IMR-90 (cell line): ENCODE measurements at regions not wholly inside any gene's neighbourhood (a gene's known extent, or its start where the extent isn't known, plus 50 kb on each side); places are given as distances from the start of the nearest gene placed in this dataset.
"Not testable (repeated sequence)": the region's sequence is repeated elsewhere in the genome, so short reads cannot be mapped to it uniquely, and the experiment has no call there.

Experiments
- CEBPB ChIP-seq: IDR thresholded peaks from 2 replicates; pipeline ENCODE4 v1.6.1; 2012; ENCODE audit warnings: low read depth, low read length, improper control_type of control experiment
- CTCF ChIP-seq: conservative IDR thresholded peaks from 2 replicates; pipeline ENCODE4 v1.5.1; 2012; ENCODE audit warnings: mild to moderate bottlenecking, low read depth, low read length, improper control_type of control experiment
- ELK1 ChIP-seq: fragments of 150-350 bp; IDR thresholded peaks from 2 replicates; pipeline ENCODE4 v1.6.1; 2016; ENCODE audit warnings: low read depth, mild to moderate bottlenecking, low read length, moderate library complexity, borderline replicate concordance
- FOS ChIP-seq: fragments of 150-350 bp; IDR thresholded peaks from 2 replicates; pipeline ENCODE4 v1.6.1; 2016; ENCODE audit warnings: low read depth, low read length
- MAFK ChIP-seq: IDR thresholded peaks from 2 replicates; pipeline ENCODE4 v1.6.1; 2012; ENCODE audit warnings: low read depth, low read length, improper control_type of control experiment
- MAZ ChIP-seq: IDR thresholded peaks from 2 replicates; pipeline ENCODE4 v1.6.1; 2012; ENCODE audit warnings: low read depth, mild to moderate bottlenecking, low read length, improper control_type of control experiment, moderate library complexity, borderline replicate concordance
- MXI1 ChIP-seq: IDR thresholded peaks from 2 replicates; pipeline ENCODE4 v1.6.1; 2012; ENCODE audit warnings: low read depth, mild to moderate bottlenecking, low read length, moderate library complexity, borderline replicate concordance
- NFE2L2 ChIP-seq: fragments of 150-350 bp; IDR thresholded peaks from 2 replicates; pipeline ENCODE4 v1.6.1; 2016; ENCODE audit warnings: low read depth, mild to moderate bottlenecking, low read length
- POLR2A ChIP-seq: IDR thresholded peaks from 2 replicates; pipeline ENCODE4 v1.6.1; 2012; ENCODE audit warnings: mild to moderate bottlenecking, low read depth, low read length
- RAD21 ChIP-seq: IDR thresholded peaks from 2 replicates; pipeline ENCODE4 v1.6.1; 2012; ENCODE audit warnings: low read length, improper control_type of control experiment
- RCOR1 ChIP-seq: IDR thresholded peaks from 2 replicates; pipeline ENCODE4 v1.6.1; 2012; ENCODE audit warnings: mild to moderate bottlenecking, low read length, improper control_type of control experiment; ENCODE audit not compliant: insufficient replicate concordance
- RFX5 ChIP-seq: IDR thresholded peaks from 2 replicates; pipeline ENCODE4 v1.8.0; 2012; ENCODE audit warnings: low read depth, mild to moderate bottlenecking, low read length, moderate library complexity
- SMC3 ChIP-seq: fragments of 150-350 bp; IDR thresholded peaks from 2 replicates; pipeline ENCODE4 v1.6.1; 2016; ENCODE audit warnings: low read depth, mild to moderate bottlenecking, antibody characterized with exemption, low read length, moderate library complexity
- USF2 ChIP-seq: fragments of 150-350 bp; IDR thresholded peaks from 2 replicates; pipeline ENCODE4 v1.6.1; 2017; ENCODE audit warnings: mild to moderate bottlenecking, antibody characterized with exemption, low read length, low read depth

GRCh38 chr5:147141580-147141979 is 93.2 kb upstream of the STK32A start:
- TF ChIP-seq CTCF, MAFK, NFE2L2, CEBPB, POLR2A, USF2, RAD21, RFX5, RCOR1, FOS, SMC3, MAZ, MXI1, ELK1: not testable (repeated sequence)
